ENCODE measurements at regions not wholly inside any gene's neighbourhood (a gene's known extent, or its start where the extent isn't known, plus 50 kb on each side); places are given as distances from the start of the nearest gene placed in this dataset.
"Not testable (repeated sequence)": the region's sequence is repeated elsewhere in the genome, so short reads cannot be mapped to it uniquely, and the experiment has no call there.

DNA sequence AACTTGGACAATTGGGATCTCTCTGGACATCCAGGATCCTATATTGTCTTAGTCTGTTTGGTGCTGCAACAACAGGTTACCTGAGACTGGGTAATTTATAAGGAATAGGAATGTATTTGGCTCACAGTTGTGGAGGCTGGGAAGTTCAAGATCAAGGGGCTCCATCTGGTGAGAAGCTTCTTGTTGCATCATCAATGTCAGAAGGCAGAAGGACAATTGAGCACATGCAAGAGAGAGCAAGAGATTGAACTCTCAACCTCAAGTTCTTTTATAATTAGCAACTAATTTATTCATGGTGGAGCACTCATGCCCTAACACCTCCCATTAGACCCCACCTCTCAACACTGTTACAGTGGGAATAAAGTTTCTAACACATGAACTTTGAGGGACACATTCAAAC, 124.7 kb upstream of the ETV3 start:
- DNase-seq (ENCODE audit: low read depth), result no peak

DNA sequence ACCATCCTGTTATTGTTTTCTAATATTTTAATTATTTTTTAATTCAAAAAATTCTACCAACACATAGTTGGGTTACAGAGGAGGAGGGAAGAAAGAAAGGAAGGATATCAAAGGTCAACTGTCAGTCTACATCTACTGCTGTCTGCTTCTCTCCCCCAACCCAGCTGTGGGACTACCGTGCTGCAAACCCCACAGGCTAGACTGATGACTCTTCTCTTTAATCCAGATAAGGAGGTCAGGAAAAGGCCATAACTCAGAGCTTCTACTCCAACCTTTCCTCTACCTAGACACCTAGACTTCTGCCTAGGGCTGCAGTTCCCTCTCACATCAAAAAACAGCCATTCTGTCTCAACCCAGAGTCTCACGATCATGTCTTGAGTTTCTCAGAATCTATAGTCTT, 124.2 kb upstream of the ETV3 start:
- DNase-seq (ENCODE audit: low read depth), result no peak

DNA sequence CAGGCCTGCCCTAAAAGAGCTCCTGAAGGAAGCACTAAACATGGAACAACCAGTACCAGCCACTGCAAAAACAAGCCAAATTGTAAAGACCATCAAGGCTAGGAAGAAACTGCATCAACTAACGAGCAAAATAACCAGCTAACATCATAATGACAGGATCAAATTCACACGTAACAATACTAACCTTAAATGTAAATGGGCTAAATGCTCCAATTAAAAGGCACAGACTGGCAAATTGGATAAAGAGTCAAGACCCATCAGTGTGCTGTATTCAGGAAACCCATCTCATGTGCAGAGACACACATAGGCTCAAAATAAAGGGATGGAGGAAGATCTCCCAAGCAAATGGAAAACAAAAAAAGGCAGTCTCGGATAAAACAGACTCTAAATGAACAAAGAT, 117.7 kb upstream of the ETV3 start:
- not testable (repeated sequence) for DNase-seq (ENCODE audit: low read depth)

DNA sequence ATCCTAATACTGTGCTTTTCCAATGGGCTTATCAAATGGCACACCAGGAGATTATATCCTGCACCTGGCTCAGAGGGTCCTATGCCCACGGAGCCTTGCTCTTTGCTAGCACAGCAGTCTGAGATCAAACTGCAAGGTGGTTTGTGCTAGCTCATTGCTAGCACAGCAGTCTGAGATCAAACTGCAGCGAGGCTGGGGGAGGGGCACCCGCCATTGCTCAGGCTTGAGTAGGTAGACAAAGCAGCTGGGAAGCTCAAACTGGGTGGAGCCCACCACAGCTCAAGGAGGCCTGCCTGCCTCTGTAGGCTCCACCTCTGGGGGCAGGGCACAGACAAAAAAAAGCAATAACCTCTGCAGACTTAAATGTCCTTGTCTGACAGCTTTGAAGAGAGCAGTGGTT, 116.0 kb upstream of the ETV3 start:
- not testable (repeated sequence) for DNase-seq (ENCODE audit: low read depth)

DNA sequence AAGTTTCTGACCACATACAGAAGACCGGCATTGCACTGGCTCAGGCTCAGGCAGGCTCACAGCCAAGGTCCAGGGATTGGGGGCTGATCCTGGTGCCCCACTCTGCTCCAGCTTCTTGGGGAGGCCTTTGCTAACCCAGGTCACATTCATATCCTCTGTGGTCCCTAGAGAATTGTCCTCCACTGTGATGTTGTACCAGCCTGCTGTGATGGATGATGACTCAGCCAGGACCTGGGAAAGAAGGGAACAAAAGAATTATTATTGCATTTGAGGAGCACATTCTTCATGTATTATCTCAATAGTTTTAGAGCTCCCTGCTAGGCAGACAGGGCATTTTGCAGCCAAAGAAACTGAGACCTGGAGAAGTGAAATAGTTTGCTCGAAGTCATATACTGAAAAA, 114.3 kb upstream of the ETV3 start:
- no peak for DNase-seq (ENCODE audit: low read depth)

DNA sequence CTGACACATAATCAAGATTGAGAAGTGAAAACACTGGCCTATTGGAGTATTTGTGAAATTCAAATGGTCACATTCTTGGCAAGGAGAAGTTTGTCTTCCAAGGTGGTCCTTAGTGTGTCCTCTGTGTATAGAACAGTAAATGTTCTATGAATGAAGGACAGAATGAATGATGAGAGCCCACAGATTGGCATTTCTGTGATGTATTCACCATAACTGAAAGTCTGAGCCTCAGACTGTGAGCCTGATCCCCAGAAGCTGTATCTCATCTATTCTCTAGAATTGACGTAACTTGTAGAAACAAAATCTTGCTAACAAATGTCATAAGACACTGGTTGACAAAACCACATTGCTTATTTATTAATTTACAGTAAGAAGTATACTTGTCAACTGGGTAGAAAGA, 111.5 kb upstream of the ETV3 start:
- DNase-seq (ENCODE audit: low read depth), result no peak

DNA sequence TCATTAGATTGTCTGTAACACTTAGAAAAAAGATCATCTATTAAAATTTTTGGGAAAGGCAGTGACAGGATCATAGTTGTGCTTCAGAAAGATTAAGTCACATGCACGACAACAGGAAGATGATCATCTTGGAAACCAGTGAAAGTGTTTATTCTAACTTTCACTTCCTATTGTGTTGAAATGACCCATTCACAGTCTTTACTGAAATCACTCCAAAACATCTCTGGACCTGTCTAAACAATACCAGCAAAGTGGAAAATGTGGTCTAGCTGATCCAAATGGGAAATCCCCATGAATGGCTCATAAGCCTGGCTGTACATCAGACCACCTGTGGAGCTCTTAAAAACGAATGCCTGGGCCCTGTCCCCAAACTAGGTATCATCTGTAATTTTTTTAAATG, 111.1 kb upstream of the ETV3 start:
- DNase-seq (ENCODE audit: low read depth), result no peak

DNA sequence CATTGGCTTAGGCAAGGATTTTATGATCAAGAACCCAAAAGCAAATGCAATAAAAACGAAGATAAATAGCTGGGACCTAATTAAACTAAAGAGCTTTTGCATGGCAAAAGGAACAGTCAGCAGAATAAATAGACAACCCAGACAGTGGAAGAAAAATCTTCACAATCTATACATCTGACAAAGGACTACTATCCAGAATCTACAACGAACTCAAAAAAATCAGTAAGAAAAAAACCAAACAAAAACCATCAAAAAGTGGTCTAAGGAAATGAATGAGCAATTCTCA, 109.5 kb upstream of the ETV3 start:
- DNase-seq (ENCODE audit: low read depth), result not testable (repeated sequence)

DNA sequence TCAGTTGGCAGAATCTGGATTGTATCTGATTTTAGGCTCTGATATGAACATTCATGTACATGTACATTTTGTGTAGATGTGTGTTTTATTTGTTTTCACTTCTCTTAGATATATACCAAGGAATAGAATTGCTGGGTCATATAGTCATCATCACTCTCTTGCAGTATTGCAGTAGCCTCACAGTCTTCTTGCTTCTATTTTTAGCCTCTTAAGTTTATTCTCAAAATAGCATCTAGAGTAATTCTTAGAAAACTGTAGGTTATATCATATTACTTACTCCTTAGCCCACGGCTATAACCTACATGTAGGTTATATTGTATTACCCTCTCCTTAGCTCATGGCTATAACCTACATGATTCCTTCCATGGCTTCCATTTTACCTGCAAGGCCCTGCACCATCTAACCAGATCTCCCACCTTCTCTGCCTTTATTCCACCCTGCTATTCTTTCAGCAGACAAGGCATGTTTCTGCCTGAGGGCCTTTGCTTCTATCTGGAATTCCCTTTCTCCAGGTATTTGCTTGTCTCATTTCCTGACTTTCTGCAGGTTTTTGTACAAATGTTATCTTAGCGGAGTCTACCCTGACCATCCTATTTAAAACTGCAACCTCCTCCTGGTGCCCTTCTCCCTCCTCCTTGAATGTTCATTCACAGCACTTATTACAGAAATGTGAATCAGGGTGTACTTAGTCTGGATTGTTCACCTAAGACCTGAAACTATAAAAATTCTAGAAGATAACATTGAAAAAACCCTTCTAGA, 109.0 kb upstream of the ETV3 start:
- DNase-seq (ENCODE audit: low read depth), result no peak

DNA sequence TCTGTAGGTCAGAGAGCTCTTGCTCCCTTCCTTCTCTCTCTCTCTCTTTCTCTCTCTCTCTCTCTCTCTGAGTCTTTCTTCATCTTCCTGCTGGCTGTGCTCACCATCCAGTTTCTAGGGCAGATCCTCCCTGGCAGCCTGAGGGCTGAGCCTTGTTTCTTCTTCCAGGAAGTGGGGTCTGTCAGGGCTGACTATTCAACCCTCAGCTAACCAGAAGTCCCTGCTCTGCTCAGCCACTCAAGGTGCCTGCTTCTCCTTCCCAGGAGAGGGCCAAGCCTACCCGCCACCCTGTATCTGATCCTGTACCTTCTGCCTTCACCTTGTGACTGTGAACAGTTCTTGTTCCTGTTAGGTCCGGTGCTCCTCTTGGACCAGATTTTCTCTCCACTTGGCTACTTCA, 107.6 kb upstream of the ETV3 start:
- no peak for DNase-seq (ENCODE audit: low read depth)

DNA sequence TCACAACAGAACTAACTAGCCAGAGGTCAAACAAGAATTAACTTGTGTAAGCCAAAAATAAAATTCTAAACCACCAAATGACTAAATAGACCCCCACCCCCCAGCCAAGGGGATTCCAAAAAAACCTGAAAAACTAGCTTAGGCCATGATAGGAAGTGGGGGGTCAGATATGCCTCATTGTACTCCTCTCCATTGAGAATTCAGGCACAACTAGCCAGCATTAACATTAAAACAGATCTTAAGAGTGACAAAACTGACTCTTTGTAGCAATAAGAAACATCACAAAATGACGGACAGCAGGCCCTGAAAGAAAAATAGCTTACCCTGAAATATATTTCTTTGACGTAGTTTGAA, 103.0 kb upstream of the ETV3 start:
- no peak for DNase-seq (ENCODE audit: low read depth)

DNA sequence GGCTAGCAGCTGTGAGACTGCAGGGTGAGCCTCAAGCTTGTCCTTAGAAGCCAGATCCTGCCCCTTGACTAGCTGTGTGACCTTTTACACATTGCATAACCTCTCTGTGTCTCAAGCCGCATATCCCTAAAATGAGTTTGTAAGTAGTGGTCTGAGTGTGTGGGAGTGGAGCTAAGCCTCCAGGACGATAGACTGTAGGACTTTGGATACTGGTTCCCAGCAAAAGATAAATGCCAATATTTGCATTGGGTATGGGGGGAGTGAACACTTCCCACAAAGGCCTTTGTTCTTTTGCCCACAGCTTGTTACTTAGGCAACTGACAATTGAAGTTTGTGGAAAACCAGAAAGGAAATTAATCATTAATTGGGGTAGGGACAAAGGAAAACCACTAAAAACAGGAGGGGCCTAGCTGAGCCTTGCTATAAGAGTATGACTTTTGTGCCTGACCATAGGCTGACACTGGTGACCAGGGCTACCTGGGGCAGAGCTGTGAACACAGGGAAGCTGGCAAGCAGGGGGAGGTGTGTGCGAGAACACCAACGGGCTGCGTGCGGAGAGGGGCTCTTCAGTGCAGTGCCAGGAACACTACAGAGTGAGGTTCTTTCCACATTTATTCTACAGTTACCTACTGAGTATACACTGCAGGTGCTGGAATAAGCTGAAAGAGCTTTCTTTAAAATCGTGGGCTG, 102.4 kb upstream of the ETV3 start:
- no peak for DNase-seq (ENCODE audit: low read depth)

DNA sequence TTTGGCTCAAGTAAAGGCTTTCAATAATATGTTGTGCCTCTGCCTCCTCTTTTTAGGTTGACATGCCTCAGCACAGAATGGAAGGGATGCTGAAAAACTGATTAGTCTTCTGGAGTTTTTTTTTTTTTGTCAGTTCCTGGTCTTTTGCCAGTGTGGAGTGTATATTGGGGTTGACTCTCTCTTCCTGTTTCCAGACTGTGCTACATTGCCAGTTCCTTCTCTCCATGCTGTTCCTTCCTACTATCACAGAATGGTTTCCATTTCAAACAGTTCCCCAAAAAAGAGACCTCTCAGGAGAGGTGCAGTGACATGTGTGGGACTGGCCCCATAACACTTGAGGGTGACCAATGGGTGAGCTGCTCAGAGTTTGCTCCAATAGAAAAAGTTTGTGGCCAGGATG, 101.7 kb upstream of the ETV3 start:
- no peak for DNase-seq (ENCODE audit: low read depth)

DNA sequence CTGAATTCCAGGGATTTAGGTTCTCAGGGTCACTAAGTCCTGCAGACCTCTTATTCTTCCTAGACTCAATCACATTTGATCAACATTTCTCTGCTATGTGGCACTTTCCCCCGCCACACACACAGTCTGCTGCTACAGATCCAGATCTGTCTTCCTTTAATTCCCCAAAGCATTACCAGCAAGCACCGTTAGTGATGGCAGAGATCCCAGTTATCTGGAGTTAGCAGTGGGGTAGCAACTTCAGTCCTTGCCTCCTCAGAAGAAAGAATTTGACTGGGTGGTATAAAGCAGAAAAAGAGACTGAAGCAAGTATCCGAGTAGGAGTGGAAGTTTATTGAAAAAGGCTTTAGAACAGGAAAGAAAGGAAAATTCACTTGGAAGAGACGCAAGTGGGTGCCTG, 100.4 kb upstream of the ETV3 start:
- DNase-seq (ENCODE audit: low read depth), result no peak

DNA sequence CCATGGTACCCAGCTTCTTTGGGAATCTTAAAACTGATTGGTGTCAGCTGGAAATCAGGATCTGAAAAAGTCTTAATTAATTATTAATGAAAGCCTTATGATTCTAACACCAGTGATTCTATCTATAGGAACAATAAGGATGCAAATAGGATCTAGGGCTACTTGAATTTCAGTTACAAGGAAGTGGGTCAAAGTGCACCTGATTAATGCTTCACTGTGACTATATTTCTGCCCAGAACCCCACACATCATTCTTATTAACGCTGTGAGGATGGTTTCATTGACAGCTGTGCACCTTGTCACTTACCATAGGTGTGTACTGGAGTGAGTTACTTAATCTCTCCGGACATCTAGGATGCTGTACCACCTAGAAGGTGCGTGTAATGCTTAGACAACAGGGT, 99.8 kb upstream of the ETV3 start:
- no peak for DNase-seq (ENCODE audit: low read depth)

DNA sequence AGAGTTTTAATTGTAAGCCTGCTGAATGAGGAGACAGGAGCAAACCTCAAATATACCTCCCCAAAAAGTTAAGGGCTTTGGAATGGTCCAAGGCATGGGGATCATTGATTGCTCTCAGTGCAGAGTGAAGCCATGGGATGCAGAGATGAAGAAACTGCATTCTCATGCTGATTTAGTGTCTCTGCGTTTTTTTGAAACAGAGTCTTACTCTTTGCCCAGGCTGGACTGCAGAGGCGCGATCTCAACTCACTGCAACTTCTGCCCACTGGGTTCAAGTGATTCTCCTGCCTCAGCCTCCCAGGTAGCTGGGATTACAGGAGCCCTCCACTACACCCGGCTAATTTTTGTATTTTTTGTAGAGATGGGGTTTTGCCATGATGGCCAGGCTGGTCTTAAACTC, 99.3 kb upstream of the ETV3 start:
- DNase-seq (ENCODE audit: low read depth), result no peak

DNA sequence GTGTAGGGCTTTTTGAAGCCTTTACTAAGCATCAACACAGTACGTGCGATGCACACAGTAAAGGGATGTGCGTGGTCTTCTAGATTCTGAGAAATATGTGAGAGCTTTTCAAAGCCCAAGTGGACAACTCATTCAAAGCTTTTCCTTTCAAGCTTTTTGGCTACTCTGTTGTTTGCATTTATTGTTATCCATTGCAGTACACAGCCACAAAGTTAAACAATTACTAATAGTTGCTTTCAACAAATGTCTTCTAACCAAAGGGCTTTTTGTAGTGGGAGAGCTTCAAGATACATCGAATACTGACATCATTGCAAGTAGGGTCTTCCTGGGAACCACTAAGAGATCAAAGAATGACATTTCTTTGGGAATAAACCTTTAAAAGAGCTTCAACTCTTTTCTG, 97.9 kb upstream of the ETV3 start:
- no peak for DNase-seq (ENCODE audit: low read depth)

DNA sequence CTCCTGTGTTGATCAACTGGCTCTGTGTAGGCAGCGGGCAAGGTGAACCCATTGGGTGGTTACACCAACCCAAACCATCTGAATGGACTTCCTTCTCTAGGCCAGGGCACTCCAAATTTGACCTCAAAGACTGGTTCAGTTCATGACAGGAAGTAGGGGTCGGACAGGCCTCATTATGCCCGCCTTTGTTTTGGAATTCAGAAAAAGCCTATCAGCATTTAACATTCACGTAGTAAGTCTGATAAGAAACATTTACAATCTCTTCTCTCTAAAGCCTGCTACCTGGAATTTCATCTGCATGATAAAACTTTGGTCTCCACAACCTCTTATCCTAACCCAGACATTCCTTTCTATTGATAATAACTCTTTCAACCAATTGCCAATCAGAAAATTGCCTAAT, 97.1 kb upstream of the ETV3 start:
- no peak for DNase-seq (ENCODE audit: low read depth)

DNA sequence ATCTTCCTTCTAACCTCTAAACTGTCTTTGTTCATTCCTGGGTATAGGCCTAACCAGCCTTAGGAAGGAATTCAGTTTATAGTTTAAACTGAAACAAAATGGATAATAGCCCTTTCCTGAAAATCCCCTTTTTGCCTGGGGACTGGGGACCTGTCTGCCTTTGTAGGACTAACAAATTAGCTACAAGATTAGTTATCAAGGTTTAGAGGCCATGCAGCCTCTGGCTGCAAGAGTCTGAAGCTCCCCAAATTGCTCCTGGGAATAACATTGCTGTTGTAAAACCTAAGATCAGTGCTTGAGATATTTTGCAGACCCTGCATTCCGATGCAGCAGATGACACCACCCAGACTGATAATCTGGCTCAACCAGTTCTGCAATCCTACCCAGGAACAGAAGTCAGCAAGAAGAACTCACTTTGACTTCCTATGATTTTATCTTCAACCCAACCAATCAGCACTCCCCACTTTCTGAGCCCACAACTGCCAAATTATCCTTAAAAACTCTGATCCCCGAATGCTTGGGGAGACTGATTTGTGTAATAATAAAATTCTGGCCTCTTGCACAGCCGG, 96.6 kb upstream of the ETV3 start:
- DNase-seq (ENCODE audit: low read depth), result no peak

DNA sequence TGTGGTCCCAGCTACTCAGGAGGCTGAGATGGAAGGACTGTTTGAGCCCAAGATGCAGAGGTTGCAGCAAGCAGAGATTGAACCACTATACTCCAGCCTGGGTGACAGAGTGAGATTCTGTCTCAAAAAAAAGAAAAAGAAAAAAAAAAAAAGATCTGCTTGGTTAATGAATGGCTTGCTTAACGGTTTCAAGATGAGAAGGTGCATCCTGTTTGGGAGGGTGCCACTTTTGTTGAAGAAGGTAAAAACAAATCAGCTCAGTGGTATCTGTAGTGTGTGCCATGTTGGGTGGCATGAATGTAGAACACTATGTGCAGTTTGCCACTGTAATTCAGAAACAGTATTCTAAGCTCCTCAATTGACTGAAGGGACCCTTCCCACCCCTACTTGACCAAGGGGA, 94.9 kb upstream of the ETV3 start:
- no peak for DNase-seq (ENCODE audit: low read depth)

DNA sequence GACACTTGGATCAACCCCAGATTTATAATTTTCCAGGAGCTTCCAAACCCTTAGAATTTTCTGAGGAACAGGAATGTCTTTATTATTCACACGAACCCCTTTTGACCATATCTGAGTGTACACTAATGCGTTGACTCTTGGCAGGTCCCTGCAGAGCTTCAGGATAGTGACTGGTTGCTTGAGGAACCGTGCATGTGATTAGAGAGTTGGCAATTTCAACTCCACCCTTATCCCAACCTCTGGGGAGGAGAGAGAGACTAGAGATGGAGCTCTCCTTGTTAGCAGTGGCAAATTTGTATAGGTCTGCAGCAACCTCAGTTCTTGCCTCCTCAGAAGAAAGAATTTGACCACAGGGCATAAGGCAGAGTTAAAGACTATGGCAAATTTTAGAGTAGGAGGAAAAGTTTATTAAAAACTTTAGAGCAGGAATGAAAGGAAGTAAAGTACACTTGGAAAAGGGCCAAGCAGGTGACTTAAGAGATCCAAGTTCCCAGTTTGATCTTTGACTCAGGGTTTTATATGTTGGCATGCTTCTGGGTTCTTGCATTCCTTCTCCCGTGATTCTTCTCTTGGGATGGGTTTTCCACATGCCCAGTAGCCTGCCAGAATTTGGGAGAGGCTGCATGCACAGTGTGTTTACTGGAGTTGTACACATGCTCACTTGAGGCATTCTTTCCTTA, 93.8 kb upstream of the ETV3 start:
- no peak for DNase-seq (ENCODE audit: low read depth)

DNA sequence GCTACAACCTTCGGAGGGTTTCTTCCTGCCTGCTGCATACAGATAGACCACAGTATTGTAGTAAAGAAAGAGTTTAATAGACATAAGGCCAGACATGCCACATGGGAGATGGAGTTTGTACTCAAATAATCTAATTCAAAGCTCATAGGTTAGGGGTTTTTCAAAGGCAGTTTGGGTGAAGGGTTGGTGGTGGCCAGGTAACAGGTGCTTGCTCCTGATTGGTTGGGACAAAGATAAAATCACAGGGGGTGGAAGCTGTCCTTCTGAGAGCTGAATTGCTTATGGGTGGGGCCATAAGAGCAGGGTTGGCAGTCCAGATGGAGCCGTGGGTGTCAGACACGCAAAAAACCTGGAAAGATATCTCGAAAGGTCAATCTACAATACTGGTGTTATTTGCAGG, 92.3 kb upstream of the ETV3 start:
- DNase-seq (ENCODE audit: low read depth), result no peak

DNA sequence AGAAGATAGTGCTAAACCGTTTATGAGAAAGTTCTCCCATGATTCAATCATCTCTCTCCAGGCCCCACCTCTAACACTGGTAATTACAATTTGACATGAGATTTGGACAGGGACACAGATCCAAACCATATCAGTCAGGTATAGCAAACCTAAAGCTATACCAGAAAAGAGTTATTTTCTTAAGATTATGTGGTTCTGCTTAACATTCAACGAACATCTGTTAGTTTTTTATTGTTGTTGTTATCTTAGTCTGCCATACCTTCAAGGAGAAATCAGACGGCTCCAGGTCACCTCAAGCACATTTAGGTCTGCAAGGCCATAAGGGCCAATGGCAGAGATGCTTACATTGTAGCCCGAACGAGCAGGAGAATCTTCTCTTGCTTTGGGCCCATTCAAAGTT, 89.5 kb upstream of the ETV3 start:
- DNase-seq (ENCODE audit: low read depth), result no peak

Measured in M059J (cell line).